HG02970 (cell line): ENCODE measurements at regions not wholly inside any gene's neighbourhood (a gene's known extent, or its start where the extent isn't known, plus 50 kb on each side); places are given as distances from the start of the nearest gene placed in this dataset.

Experiments used
- ATAC-seq: cut with Tn5 transposase; IDR thresholded peaks from one replicate; pipeline ENCODE4 v1.9.1; 2021; ENCODE audit warnings: mild to moderate bottlenecking, moderate library complexity, moderate number of reproducible peaks; ENCODE audit not compliant: unreplicated experiment, low FRiP score

GRCh38 chr16:73432850-73433730 lies 385.2 kb upstream of the ZFHX3 start:
- no peak for ATAC-seq

GRCh38 chr16:73430138-73430537 lies 382.2 kb upstream of the ZFHX3 start:
- ATAC-seq = no peak

GRCh38 chr16:73428121-73428520 lies 380.2 kb upstream of the ZFHX3 start:
- no peak for ATAC-seq

DNA sequence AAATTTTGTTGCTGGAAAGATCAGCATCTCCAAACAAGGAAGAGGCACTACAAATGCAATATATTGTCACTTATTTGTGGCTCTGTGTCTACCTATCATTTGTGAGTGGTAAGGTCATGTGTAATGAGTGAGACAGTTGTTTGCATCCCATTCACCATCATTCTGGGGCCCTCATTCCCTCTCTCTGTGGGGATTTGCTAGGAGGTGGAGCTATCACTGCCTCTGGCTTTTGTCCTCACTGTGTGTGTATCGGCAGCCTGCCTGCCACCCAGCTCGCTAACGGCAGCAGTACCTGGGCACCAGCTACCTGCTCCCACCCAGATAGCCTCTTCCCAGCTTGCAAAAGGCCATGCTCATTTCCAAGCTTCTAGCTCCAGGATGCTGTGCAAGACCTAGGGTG lies 379.2 kb upstream of the ZFHX3 start:
- ATAC-seq = no peak

- ATAC-seq = no peak
These were observed 378.7 kb upstream of the ZFHX3 start for GRCh38 chr16:73426433-73427160.

GRCh38 chr16:73420676-73421075 lies 372.7 kb upstream of the ZFHX3 start:
- ATAC-seq = no peak

GRCh38 chr16:73420244-73420643 lies 372.3 kb upstream of the ZFHX3 start:
- ATAC-seq = no peak

DNA sequence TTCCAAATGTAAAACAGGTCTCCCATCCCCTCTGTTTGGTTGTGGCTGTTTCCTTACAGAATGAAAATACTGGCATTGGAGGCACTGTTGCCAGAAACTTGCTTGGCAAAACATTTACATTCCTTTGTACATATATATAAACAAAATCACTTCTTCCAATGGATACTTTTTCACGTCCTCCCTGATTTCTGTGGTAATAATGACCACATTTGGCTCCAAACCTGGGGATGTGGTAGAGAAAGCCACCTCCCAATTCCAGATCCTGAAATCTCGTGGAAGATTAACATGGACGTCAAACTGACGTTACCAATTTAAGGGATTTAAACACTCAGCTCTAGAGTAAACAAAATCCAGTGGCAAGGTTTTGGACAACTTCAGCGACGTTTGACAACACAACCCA lies 370.8 kb upstream of the ZFHX3 start:
- no peak for ATAC-seq

DNA sequence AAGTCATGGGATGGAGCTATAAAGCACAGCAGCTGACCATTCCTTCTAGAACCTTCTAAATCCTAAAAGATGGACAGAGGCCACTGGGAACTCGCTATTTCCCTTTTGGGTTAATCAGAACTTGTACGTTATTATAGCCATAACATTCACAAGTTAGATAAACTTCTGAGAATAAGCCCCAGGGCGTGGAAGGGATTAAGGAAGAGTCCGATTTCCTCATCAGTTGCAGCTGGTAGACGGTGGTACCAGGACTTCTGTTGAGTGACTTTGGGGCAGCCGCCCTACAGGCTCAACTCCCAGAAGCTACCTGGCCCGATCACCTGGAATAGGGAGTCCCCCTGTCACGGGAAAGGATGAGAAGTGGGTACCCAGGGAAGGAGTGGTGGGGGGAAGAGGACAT lies 370.1 kb upstream of the ZFHX3 start:
- no peak for ATAC-seq

- ATAC-seq = no peak
These were observed 367.4 kb upstream of the ZFHX3 start for GRCh38 chr16:73415286-73415685.

DNA sequence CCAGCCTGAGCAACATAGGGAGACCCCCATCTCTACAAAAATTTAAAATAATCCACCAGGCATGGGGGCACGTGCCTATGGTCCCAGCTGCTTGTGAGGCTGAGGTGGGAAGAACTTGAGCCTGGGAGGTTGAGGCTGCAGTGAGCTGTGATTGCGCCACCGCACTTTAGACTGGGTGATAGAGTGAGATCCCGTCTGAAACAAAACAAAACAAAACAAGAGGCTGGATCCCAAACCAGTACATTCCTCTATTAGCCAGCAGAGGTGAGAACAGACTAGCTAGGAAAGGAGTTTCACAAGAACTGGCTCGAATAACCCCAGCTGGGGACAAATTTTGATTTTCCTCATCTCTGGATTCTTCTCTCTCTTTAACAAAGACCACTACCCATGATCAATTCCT lies 366.7 kb upstream of the ZFHX3 start:
- ATAC-seq = no peak

DNA sequence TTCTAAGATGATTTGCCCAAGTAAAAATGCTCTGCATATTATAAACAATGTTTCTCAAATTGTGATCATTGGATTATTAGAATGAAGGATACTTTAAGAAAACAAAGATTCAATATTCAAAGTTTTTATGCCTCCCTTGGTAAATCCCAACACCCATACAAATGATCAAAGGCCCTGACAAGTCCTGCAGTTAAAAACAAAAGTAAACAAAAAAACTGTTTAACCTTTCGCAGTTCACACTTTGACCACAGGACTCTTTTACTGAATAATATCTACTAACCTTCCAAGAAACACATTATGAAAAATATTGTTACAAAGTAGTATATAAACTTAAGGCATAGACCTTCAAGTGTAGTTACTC lies 365.9 kb upstream of the ZFHX3 start:
- no peak for ATAC-seq

- no peak for ATAC-seq
These were observed 365.3 kb upstream of the ZFHX3 start for GRCh38 chr16:73413091-73413829.

- ATAC-seq = no peak
These were observed 364.5 kb upstream of the ZFHX3 start for GRCh38 chr16:73412416-73412815.

- no peak for ATAC-seq
These were observed 360.8 kb upstream of the ZFHX3 start for GRCh38 chr16:73408716-73409115.

- ATAC-seq = no peak
These were observed 360.4 kb upstream of the ZFHX3 start for GRCh38 chr16:73408311-73408710.

DNA sequence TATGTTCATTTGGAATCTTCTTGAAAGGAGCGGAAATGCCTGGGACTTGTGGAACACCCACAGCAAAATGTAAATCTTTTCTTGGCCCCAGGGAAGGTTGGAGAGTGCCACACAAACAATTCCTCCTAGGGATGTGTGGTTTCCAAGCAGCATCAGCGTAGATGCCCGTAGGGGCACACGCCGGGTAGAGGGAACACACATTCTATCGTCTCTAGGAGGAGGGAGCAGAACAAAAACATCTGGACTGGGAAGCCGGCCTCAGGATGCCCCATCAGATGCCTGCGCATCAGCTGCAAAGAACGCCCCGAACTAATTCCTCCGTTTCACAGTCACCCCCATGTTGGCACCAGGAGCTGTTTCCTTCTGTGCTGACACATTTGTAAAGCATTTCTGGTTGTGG lies 357.9 kb upstream of the ZFHX3 start:
- no peak for ATAC-seq

DNA sequence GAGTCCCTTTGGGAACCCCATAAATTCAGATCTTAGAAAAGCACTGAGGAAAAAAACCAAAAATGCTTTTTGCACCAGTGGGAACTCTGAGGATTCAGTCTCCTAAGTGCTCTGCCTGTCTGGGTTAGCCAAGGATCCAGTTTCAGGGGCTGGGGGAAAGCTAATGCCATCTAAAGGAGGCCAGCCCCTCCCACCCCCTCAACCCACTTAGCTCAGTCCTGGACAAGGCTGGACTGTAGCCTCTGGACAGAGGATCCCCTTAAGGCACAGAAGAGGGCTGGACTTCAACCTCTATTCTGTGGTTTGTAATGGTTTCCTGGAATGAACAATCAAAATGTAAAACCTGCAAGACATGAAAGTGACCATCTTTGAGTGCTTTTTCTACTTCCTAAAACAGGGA lies 356.1 kb upstream of the ZFHX3 start:
- no peak for ATAC-seq

DNA sequence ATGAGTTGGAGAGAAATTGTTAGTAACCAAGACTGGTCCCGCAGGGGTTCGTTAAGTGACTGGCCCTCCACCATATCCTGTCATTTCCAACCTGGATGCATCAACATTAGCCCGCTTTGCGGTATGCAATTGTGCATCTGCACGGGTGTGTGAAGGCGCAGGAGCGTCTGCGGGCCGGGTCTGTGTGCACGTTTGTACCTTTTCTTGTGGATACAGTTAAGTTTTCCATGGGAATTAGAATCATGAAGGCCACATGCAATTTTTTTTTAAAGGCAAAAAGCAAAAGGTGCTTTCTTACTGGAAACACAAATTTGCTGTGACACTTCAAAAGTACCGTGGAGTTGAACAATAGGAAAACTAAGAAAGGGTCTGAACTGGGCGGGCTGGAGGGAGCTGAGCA lies 355.4 kb upstream of the ZFHX3 start:
- no peak for ATAC-seq

GRCh38 chr16:73400951-73401350 lies 353.0 kb upstream of the ZFHX3 start:
- ATAC-seq = no peak

DNA sequence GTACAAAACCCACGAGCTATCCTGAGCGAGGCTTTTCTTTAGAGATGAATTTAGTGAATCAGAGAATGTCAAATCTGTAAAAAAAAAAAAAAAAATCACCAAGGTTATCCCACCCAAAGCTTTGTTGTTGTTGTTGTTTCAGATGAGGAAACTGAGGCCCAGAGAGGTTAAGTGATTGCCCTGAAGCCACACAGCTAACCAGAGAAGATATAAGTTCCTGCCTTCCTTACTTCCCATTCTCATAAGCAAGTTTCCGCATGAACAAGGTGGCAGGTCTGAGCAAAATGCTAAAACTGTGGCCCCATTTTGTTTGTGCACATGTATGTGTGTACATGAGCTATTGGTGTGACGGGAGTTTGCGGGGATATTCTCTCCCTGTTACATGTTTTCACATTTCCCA lies 352.1 kb upstream of the ZFHX3 start:
- ATAC-seq = no peak
